Breast epithelium (tissue), 3 donors: ENCODE measurements at regions not wholly inside any gene's neighbourhood (a gene's known extent, or its start where the extent isn't known, plus 50 kb on each side); places are given as distances from the start of the nearest gene placed in this dataset.

Source experiments
- POLR2A ChIP-seq: fragments of 450-650 bp; IDR thresholded peaks from one replicate; pipeline ENCODE4 v1.6.1; 2016; ENCODE audit warnings: antibody characterized with exemption, mild to moderate bottlenecking, moderate library complexity
- POLR2AphosphoS5 ChIP-seq, 3 donors: sonication (generic); formaldehyde crosslinking; IDR thresholded peaks; one replicate each; pipeline ENCODE4 v1.6.1; 2017; ENCODE audit warnings: antibody characterized with exemption in 3 of 3
- TF ChIP-seq, protein P1 (sequence below), 3 donors: fragments of 450-650 bp; IDR thresholded peaks; one replicate each; pipeline ENCODE4 v1.5.1; 2016 to 2017; ENCODE audit warnings: antibody characterized with exemption in 3 of 3, mild to moderate bottlenecking in 3 of 3, moderate library complexity in 3 of 3

- TF ChIP-seq POLR2A: no peak
- TF ChIP-seq, protein P1, sequence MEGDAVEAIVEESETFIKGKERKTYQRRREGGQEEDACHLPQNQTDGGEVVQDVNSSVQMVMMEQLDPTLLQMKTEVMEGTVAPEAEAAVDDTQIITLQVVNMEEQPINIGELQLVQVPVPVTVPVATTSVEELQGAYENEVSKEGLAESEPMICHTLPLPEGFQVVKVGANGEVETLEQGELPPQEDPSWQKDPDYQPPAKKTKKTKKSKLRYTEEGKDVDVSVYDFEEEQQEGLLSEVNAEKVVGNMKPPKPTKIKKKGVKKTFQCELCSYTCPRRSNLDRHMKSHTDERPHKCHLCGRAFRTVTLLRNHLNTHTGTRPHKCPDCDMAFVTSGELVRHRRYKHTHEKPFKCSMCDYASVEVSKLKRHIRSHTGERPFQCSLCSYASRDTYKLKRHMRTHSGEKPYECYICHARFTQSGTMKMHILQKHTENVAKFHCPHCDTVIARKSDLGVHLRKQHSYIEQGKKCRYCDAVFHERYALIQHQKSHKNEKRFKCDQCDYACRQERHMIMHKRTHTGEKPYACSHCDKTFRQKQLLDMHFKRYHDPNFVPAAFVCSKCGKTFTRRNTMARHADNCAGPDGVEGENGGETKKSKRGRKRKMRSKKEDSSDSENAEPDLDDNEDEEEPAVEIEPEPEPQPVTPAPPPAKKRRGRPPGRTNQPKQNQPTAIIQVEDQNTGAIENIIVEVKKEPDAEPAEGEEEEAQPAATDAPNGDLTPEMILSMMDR (IDR thresholded peaks at IDR 0.05): no peak
- TF ChIP-seq POLR2AphosphoS5 (IDR thresholded peaks at IDR 0.05): no peak
Observed at GRCh38 chr2:9082158-9082557, 78.7 kb upstream of the MBOAT2 start.
